ENCODE measurements at regions not wholly inside any gene's neighbourhood (a gene's known extent, or its start where the extent isn't known, plus 50 kb on each side); places are given as distances from the start of the nearest gene placed in this dataset.

- H3K36me3 ChIP-seq (ENCODE audit: insufficient read depth, low read length) = 0 out of 2 replicates have a peak, but pooled peaks cover 8% of the 10 kb centered on the region
- CTCF ChIA-PET (ENCODE audit: unreplicated experiment) = no interaction called here
Observed at GRCh38 chr14:71438684-71439083, 493.5 kb upstream of the RGS6 start.

GRCh38 chr14:71441126-71441525, 491.1 kb upstream of the RGS6 start:
- Histone ChIP-seq H3K79me2 (ENCODE audit: insufficient read depth, low read depth, low read length) (peaks cover 10% of the 10 kb centered on the region; the same call in 1 of the 2 replicates), H3K36me3 (ENCODE audit: insufficient read depth, low read length) (no peaks in the 10 kb centered on the region), H3K27ac (ENCODE audit: low read depth, low read length, poor library complexity, severe bottlenecking) (no peak overlapping the region), H3K9me3 (ENCODE audit: low read length) (no peaks in the 10 kb centered on the region), H3K4me2 (ENCODE audit: low read length) (no peak overlapping the region), H2AFZ (ENCODE audit: low read length) (no peak overlapping the region), H4K20me1 (ENCODE audit: insufficient read depth, low read length) (no peaks in the 10 kb centered on the region), H3K4me1 (ENCODE audit: insufficient read depth, low read length, poor library complexity, severe bottlenecking) (peaks cover 14% of the 10 kb centered on the region), H3K9me2 (ENCODE audit: insufficient read depth, low read length) (no peaks in the 10 kb centered on the region), H3K4me3 (ENCODE audit: low read depth, low read length, poor library complexity, severe bottlenecking) (no peak overlapping the region)
- intact Hi-C loops (cut with micrococcal nuclease; ENCODE audit: unreplicated experiment) = no loop called here
- ChIA-PET CTCF (ENCODE audit: unreplicated experiment) (no interaction called here), POLR2A (no interaction called here)
- no peak for DNase-seq (ENCODE audit: low spot score)
- BruUV-seq (replicated peaks) = no TSS peak
- TF ChIP-seq EZH2phosphoT487 (IDR thresholded peaks at IDR 0.05; ENCODE audit: borderline replicate concordance, low read depth, low read length) (no peak), CTCF (conservative IDR thresholded peaks at IDR 0.05; ENCODE audit: low read length) (no peak)

More at GRCh38 chr14:71438684-71439083, 493.5 kb upstream of the RGS6 start:
- Histone ChIP-seq H2AFZ (ENCODE audit: low read length) (no peak overlapping the region), H3K9me3 (ENCODE audit: low read length) (no peaks in the 10 kb centered on the region), H3K4me2 (ENCODE audit: low read length) (no peak overlapping the region), H3K4me1 (ENCODE audit: insufficient read depth, low read length, poor library complexity, severe bottlenecking) (peaks cover 9% of the 10 kb centered on the region), H4K20me1 (ENCODE audit: insufficient read depth, low read length) (no peaks in the 10 kb centered on the region), H3K4me3 (ENCODE audit: low read depth, low read length, poor library complexity, severe bottlenecking) (no peak overlapping the region), H3K27ac (ENCODE audit: low read depth, low read length, poor library complexity, severe bottlenecking) (no peak overlapping the region), H3K79me2 (ENCODE audit: insufficient read depth, low read depth, low read length) (no peaks in the 10 kb centered on the region), H3K9me2 (ENCODE audit: insufficient read depth, low read length) (no peaks in the 10 kb centered on the region)
- BruUV-seq (replicated peaks) = no TSS peak
- no peak for DNase-seq (ENCODE audit: low spot score)
- intact Hi-C loops (cut with micrococcal nuclease; ENCODE audit: unreplicated experiment) = no loop called here
- TF ChIP-seq CTCF (conservative IDR thresholded peaks at IDR 0.05; ENCODE audit: low read length) (no peak), EZH2phosphoT487 (IDR thresholded peaks at IDR 0.05; ENCODE audit: borderline replicate concordance, low read depth, low read length) (no peak)
- POLR2A ChIA-PET = interaction anchor here (0.6 kb wide), 1 partner anchor 210 kb away, joined by 3 read pairs; no protein-coding TSS in a partner anchor

- Histone ChIP-seq H3K36me3 (ENCODE audit: insufficient read depth, low read length) (no peaks in the 10 kb centered on the region), H3K4me1 (ENCODE audit: insufficient read depth, low read length, poor library complexity, severe bottlenecking) (peaks cover 21% of the 10 kb centered on the region), H3K4me2 (ENCODE audit: low read length) (no peak overlapping the region), H2AFZ (ENCODE audit: low read length) (no peak overlapping the region), H3K4me3 (ENCODE audit: low read depth, low read length, poor library complexity, severe bottlenecking) (no peak overlapping the region), H4K20me1 (ENCODE audit: insufficient read depth, low read length) (no peaks in the 10 kb centered on the region), H3K79me2 (ENCODE audit: insufficient read depth, low read depth, low read length) (peaks cover 14% of the 10 kb centered on the region; the same call in 1 of the 2 replicates), H3K9me2 (ENCODE audit: insufficient read depth, low read length) (no peaks in the 10 kb centered on the region), H3K27ac (ENCODE audit: low read depth, low read length, poor library complexity, severe bottlenecking) (no peak overlapping the region), H3K9me3 (ENCODE audit: low read length) (no peaks in the 10 kb centered on the region)
- TF ChIP-seq CTCF (conservative IDR thresholded peaks at IDR 0.05; ENCODE audit: low read length) (no peak), EZH2phosphoT487 (IDR thresholded peaks at IDR 0.05; ENCODE audit: borderline replicate concordance, low read depth, low read length) (no peak)
- no TSS peak for BruUV-seq (replicated peaks)
- ChIA-PET POLR2A (no interaction called here), CTCF (ENCODE audit: unreplicated experiment) (no interaction called here)
- intact Hi-C loops (cut with micrococcal nuclease; ENCODE audit: unreplicated experiment) = no loop called here
- DNase-seq (ENCODE audit: low spot score) = no peak
Observed at GRCh38 chr14:71444030-71444822, 488.0 kb upstream of the RGS6 start.
